MG63 (cell line): ENCODE measurements at regions not wholly inside any gene's neighbourhood (a gene's known extent, or its start where the extent isn't known, plus 50 kb on each side); places are given as distances from the start of the nearest gene placed in this dataset.

Experiments
- DNase-seq: peaks from one replicate; pipeline ENCODE4 v3.0.0-alpha.2; 2020
- H3K27me3 ChIP-seq: fragments of 250-450 bp; sonication (Bioruptor Pico); 2 replicates; pipeline ENCODE4 v1.5.1; 2020; ENCODE audit warnings: mild to moderate bottlenecking, moderate library complexity
- H3K36me3 ChIP-seq: fragments of 250-450 bp; sonication (Bioruptor Pico); 2 replicates; pipeline ENCODE4 v1.5.1; 2020; ENCODE audit warnings: mild to moderate bottlenecking, moderate library complexity
- H3K4me3 ChIP-seq: fragments of 250-450 bp; sonication (Bioruptor Pico); 2 replicates; pipeline ENCODE4 v1.5.1; 2020; ENCODE audit warnings: mild to moderate bottlenecking, moderate library complexity
- H3K9me3 ChIP-seq: fragments of 250-450 bp; sonication (Bioruptor Pico); 2 replicates; pipeline ENCODE4 v1.5.1; 2020; ENCODE audit warnings: mild to moderate bottlenecking, moderate library complexity

DNA sequence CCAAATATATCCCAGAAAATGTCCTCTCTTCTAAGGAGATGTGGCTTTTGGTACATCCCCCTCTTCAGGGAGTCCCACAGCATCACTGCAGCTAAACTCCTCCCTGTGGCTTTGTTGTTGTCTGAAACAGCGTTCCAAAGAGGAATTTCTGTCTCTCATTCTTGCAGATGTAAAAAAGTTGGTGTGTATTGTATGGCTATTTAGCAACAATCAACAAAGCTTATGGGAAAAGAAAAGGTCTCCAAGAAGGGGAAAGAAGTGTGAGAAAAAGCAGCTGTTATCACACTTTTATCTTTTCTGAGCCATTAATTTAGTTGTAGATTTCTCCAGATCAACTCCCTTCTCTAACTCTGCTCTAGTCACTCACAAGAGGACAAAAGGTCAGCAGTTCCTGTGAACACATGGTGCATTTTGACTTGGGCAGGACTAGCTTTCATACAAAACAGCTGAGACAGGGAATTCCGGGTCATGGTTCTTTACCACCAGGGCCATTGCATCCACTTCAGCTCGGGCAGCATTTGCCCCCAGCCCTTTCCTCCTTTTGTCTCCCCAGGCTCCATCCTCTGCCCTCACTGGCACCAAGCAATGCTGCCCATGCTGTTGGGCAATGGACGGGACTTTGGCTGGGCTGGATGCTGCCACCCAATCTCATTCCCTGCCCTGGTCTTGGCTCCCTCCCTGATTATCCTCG, 184.7 kb downstream of the TMX1 start:
- Histone ChIP-seq H3K27me3 (no peaks in the 10 kb centered on the region), H3K36me3 (no peaks in the 10 kb centered on the region), H3K4me3 (no peak overlapping the region), H3K9me3 (no peaks in the 10 kb centered on the region)
- no peak for DNase-seq

DNA sequence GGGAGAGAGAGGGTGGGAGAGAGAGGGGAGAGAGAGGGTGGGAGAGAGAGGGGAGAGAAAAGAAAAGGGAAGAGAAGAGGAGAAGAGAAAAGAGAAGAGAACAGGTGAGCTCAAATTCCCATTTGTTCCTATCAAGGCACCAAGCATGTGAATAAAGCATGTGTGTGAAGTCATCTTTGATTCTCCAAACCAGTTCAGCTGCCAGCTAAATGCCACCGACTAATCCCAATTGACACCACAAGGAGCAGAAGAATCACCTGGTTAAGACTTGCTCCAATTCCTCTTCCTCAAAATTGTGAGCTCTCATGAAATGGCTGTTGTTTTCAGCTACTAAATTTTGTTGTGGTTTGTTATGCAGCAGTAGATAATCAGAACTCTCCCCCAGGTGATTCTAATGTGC, 188.9 kb downstream of the TMX1 start:
- H3K27me3 ChIP-seq, result no peaks in the 10 kb centered on the region
- no peaks in the 10 kb centered on the region for H3K9me3 ChIP-seq
- no peaks in the 10 kb centered on the region for H3K36me3 ChIP-seq
- no peak overlapping the region for H3K4me3 ChIP-seq
- no peak for DNase-seq

DNA sequence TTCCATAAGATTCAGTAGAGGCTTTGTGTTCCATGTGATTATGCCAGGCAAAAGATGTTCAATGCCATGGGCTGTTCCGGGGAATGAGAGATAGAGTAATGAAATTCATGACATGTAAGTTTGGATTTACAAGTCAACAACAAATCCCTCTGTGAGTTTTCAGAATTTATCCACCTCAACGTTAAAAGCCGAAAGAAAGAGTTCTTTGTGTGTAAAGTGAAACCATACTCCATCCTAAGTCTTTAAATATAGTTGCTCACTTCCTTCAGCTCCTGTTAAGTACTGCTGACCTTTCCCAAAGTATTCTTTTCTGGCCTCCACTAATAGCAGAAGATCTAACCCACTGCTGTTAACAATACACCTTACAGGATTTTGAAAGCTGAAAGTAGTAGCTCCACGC, 190.0 kb downstream of the TMX1 start:
- H3K27me3 ChIP-seq, result no peaks in the 10 kb centered on the region
- no peaks in the 10 kb centered on the region for H3K9me3 ChIP-seq
- no peak for DNase-seq
- no peaks in the 10 kb centered on the region for H3K36me3 ChIP-seq
- H3K4me3 ChIP-seq, result no peak overlapping the region

DNA sequence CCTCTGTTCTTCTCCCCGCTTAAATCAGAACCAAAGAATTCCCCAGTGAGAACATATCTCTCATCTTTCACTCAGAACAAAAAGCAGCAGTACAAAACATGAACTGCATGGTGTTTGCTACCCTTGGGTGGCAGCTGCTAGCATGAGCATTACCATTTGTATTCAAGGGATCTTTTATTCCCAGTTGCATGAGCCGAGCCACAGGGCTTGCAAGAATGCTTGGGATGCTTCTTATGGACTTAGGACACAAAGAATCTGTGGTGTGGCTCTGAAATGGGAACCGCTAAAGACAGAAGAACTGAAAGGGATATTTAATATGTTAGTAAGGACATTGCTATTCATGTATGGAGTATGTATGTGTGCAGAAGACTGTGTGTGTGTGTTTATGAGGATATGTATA, 190.6 kb downstream of the TMX1 start:
- no peak for DNase-seq
- Histone ChIP-seq H3K4me3 (no peak overlapping the region), H3K36me3 (no peaks in the 10 kb centered on the region), H3K9me3 (no peaks in the 10 kb centered on the region), H3K27me3 (no peaks in the 10 kb centered on the region)

DNA sequence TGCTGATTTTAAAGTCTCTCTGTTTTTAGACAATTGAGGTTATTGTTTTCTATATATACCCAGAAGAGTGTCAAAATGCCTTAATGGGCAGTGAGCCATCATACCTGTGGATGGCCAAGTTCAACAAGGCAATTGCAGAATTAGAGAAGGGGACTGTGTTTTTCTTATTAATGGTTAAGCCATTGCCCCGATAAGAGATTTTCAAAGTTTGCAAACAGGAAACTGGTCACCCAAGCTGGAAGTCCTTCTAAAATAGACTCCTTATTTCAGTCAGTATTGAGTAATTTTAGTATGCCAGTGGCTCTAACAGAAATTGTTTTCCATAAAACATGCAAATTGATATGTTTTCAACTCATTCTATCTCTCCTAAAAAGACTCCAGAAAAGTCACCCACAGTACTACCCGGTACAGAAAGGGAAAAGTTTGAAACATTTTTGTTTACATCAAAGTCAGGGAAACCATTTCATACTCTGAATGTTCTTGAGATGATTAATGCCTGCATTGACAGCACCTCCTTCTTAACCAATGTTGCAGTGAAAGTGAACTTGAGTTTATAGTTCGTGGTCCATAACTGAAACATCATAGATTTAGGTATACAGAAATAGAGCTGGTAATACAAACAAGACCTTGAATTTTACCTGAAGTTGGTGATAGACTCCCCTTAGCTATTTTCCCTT, 191.1 kb downstream of the TMX1 start:
- DNase-seq, result no peak
- Histone ChIP-seq H3K36me3 (no peaks in the 10 kb centered on the region), H3K4me3 (no peak overlapping the region), H3K27me3 (no peaks in the 10 kb centered on the region), H3K9me3 (no peaks in the 10 kb centered on the region)

DNA sequence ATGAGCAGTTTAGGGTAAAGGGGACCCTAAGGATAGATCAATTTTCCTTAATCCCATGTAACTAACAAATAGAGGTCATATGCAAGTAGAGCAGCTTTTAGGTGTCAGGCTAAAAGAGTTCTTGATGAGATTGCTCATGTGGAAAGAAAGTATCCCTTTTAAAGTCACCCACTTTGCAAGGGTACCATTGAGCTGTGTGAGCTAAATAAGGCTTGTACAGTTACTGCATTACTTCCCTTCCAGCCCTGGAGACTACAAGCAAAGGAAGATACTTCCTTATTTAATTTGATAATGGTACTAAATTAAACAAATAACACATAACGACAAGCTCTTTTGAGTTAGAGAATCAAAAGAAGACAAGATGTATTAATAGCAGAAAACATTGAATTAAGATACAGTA, 191.7 kb downstream of the TMX1 start:
- Histone ChIP-seq H3K4me3 (no peak overlapping the region), H3K9me3 (no peaks in the 10 kb centered on the region), H3K27me3 (no peaks in the 10 kb centered on the region), H3K36me3 (no peaks in the 10 kb centered on the region)
- DNase-seq, result no peak

DNA sequence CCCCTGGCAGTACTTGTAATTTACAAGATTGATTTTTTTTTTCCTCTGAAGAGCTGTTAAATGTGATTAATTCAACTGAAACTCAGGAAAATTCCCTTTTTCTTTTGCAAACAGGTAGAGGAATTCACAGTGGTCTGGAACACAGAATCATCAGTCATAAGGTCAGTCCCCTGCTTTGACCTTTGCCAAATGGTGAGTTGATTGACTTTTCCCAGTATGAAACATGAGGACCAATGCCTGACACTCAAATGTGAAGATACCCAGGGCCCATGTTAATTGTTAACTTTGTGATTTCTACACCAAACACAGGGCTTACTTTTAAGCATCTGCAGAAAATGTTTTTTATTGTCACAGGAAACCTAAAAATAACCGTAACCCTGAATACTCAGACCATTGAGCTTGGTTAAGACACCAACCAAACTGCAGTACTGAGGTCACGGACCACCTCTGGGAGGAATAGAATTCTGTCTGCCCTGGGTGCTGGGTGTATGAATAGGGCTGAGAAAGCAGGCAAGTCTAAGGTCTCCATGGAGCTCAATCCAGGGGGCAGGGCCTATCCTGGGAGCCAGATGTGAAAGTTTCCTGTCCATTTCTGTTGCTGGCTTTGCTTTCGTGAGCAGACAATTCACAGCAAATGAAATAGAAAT, 192.4 kb downstream of the TMX1 start:
- H3K4me3 ChIP-seq, result no peak overlapping the region
- H3K36me3 ChIP-seq, result no peaks in the 10 kb centered on the region
- H3K27me3 ChIP-seq, result no peaks in the 10 kb centered on the region
- no peak for DNase-seq
- H3K9me3 ChIP-seq, result no peaks in the 10 kb centered on the region

DNA sequence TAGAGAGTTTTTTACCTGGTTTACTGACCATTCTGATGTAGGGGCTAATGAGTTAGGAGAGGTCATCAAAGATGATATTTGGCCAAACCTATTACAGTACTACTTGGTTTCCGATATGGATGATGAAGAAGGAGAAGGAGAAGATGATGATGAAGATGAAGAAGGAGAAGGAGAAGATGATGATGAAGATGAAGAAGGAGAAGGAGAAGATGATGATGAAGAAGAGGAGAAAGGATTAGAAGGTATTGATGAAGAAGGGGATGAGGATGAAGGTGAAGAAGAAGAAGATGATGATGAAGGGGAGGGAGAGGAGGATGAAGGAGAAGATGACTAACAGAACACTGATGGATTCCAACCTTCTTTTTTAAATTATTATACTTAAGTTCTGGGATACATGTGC, 196.6 kb downstream of the TMX1 start:
- no peaks in the 10 kb centered on the region for H3K9me3 ChIP-seq
- H3K27me3 ChIP-seq, result no peaks in the 10 kb centered on the region

DNA sequence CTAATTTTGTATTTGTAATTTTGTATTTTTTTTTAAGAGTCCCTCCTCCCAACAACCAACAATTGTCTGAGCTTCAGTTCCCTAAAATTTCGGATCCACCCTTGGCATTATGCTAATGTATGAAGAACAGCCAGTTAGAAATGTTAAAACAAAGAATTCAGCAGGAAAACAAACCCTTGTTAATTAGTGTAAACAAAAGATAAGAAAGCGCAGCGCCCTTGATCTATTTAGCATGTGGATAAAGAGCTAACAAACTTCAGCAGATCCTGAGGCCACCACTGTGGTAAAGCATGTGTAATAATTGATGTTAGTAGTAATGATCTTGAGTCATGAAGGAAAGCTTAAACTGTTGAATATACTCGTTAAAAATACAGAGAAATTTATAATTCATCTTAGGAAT, 199.8 kb downstream of the TMX1 start:
- Histone ChIP-seq H3K27me3 (no peaks in the 10 kb centered on the region), H3K9me3 (no peaks in the 10 kb centered on the region), H3K4me3 (no peak overlapping the region), H3K36me3 (no peaks in the 10 kb centered on the region)
- no peak for DNase-seq

More for the DNA sequence above, 196.6 kb downstream of the TMX1 start:
- no peaks in the 10 kb centered on the region for H3K36me3 ChIP-seq
- DNase-seq, result no peak
- H3K4me3 ChIP-seq, result no peak overlapping the region

DNA sequence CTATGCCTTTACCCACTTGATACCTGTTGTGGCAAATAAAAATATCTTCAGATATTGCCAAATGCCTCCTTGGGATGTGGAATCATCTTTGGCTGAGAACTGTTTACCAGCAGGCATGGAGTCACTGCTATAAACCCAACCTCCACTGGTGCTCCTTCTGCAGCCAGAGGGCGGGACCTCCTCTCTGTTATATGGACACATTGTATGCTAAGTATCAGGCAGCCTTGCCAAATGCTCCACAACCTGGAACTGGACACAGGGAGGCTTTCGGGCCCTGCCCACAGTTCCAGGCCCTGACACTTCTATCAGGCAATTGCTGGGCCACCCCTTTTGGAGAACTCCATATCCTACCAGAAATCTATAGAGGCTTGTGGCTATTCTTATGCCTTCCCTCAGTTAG, 201.0 kb downstream of the TMX1 start:
- no peaks in the 10 kb centered on the region for H3K36me3 ChIP-seq
- H3K9me3 ChIP-seq, result no peaks in the 10 kb centered on the region
- H3K4me3 ChIP-seq, result no peak overlapping the region
- no peaks in the 10 kb centered on the region for H3K27me3 ChIP-seq
- peak; percentile 41 for DNase-seq

DNA sequence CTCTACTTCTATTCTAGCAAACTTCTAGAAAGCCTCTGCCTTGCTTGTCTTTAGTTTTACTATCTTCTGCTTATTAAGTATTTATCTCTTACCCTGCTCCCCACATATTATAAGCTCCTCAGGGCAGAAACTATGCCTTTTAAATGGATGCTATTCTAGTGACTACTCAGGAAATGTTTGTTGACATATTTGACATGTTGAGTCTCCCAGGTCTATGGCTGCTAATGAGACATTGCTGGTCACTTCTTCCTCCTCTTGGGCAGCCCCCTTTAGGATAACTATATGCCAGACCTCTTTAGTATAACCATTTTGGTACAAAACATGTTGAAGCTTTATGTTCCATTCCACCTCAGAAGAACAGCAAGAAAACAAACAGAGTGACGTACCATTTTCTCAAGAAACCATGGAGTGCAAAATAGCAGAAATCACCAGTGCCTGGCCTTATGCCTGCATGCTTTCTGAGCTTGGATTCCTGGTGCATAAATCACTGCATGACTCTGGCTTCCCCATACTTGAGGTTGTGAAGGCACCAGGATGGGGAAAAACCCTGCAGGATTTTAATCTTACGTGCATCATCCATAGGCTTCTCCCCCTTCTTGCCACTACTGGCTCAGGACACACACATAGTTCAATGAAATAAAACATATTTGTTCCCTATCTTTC, 202.6 kb downstream of the TMX1 start:
- Histone ChIP-seq H3K36me3 (no peaks in the 10 kb centered on the region), H3K27me3 (no peaks in the 10 kb centered on the region), H3K4me3 (no peak overlapping the region), H3K9me3 (no peaks in the 10 kb centered on the region)
- DNase-seq, result peak; percentile 76

DNA sequence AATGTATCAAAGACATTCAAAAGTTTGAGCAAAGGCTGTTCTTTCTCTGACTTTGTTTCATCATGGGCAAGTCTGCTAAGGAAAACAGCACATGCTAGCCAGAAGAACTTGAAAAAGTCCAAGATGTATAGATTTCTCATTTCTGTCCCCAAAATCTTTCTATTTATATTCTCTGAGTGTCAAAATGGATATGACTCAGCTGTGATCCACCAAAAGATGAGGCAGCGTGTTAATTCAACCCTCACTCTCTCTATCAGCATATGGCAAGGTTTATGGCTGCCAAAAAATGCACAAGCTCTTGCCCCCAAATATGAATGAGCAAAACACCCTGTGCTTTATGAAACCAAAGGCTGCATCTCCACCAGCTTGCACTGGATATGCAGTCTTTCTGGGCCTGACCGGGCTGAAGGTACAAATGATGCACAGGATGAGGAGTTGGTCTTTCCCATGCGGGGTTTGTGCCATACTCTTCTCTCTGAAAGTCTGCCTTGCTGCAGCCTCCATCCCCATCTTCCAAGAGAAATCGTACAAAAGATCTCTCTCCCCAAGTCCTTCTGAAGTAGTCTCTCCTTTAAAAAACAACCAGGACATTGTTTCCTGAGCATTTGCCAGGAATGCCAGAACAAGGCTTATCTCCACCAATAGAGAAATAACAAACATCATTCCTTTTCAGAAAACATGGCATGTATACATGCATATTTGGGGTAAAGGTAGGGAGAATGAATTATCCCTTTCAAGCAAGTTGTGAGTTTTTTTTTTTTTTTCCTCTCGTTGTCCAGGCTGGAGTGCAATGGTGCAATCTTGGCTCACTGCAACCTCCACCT, 203.4 kb downstream of the TMX1 start:
- no peaks in the 10 kb centered on the region for H3K9me3 ChIP-seq
- H3K4me3 ChIP-seq, result no peak overlapping the region
- no peaks in the 10 kb centered on the region for H3K27me3 ChIP-seq
- H3K36me3 ChIP-seq, result no peaks in the 10 kb centered on the region
- peak; percentile 8 for DNase-seq

DNA sequence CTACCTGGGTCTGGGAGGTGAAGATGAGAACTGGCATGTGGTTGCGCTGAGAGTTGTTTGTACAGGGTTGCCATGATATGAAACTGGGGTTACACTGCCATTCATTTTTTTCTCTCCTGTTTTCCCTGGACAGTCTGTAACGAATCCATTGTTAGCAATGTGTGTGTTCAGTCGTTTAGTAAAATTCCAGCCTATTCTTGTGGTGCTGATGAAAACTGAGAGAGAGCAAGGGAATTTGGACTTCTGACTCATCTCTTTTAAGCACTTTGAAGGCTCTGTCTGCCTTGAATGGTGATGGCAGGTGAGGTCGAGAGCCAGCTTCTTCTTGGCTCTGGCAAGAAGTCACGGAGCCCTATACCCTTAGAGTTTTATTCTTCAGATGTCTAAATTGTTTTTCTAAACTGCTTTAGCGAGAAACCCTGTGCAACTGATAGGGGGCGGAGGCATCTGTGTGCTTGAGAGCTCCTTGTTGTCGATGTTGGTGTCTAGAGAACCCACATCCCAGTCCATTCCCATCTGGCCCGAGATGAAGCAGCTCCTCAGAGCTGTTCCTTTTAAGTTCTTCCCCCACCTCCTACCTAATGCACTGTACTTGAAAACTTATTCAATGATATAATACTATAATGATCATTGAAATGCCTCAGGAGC, 204.4 kb downstream of the TMX1 start:
- H3K36me3 ChIP-seq, result no peaks in the 10 kb centered on the region
- DNase-seq, result no peak
- H3K9me3 ChIP-seq, result no peaks in the 10 kb centered on the region
- H3K4me3 ChIP-seq, result no peak overlapping the region
- H3K27me3 ChIP-seq, result no peaks in the 10 kb centered on the region

DNA sequence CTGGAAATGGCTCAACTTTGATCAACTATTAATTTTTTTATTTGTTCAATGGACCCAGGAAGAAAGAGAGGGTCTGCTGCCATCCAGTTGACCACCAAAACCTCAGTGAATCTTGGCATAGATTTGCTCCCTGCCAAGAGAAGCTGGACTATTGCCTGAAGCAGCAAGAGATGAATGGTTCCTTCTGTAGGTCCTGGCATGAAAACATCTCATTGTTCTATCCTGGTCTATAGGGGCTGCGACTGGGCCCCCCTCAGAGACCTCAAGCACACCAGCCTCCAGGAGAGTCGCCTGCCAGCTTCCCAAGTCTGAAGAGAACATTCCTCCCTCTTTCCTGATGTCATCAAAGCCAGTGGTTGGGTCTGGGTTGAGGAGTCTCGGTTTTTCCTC, 204.9 kb downstream of the TMX1 start:
- no peaks in the 10 kb centered on the region for H3K36me3 ChIP-seq
- H3K27me3 ChIP-seq, result no peaks in the 10 kb centered on the region
- DNase-seq, result no peak
- H3K4me3 ChIP-seq, result no peak overlapping the region
- no peaks in the 10 kb centered on the region for H3K9me3 ChIP-seq

DNA sequence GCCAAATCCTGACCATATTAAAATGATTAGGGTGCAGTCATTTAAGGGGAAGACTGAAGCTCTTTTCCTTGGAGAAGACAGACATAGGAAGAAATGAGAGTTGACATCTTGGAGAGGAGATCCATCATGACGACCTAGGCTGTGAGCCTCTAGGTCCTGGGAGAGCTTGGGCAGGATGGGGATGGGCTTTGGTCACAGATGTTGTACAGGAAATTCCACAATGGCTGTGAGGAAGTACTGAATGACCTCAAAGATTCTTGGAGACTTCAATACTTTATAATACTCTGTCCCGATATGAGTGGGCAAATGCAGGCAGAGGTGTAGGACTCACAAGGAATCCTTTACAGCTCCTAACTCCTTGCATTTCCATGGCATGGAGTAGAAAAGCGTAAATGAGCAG, 204.9 kb upstream of the FRMD6 start:
- DNase-seq, result no peak
- no peaks in the 10 kb centered on the region for H3K9me3 ChIP-seq
- no peak overlapping the region for H3K4me3 ChIP-seq
- no peaks in the 10 kb centered on the region for H3K27me3 ChIP-seq
- no peaks in the 10 kb centered on the region for H3K36me3 ChIP-seq

DNA sequence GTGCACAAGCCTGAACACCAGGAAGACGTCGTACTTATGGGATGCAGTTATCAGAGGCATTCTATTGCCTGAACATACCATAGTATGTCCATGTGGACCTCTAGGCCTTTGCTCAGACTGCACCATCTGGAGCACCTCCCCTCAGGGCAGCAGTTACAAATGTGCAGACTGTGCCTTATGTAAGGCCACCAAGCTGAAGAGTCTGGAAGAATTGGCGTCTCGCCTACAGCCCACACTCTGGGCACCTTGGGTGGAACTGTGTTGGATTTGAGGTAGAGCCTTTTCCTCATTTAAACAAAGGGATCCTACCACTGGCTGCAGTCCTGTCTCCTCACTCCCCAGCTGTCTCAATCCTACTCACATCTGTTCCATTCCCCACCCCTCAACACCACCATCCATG, 204.3 kb upstream of the FRMD6 start:
- H3K9me3 ChIP-seq, result no peaks in the 10 kb centered on the region
- H3K27me3 ChIP-seq, result no peaks in the 10 kb centered on the region
- DNase-seq, result no peak
- H3K4me3 ChIP-seq, result no peak overlapping the region
- H3K36me3 ChIP-seq, result no peaks in the 10 kb centered on the region
